ENCODE measurements at regions not wholly inside any gene's neighbourhood (a gene's known extent, or its start where the extent isn't known, plus 50 kb on each side); places are given as distances from the start of the nearest gene placed in this dataset.
"Not testable (repeated sequence)": the region's sequence is repeated elsewhere in the genome, so short reads cannot be mapped to it uniquely, and the experiment has no call there.

DNA sequence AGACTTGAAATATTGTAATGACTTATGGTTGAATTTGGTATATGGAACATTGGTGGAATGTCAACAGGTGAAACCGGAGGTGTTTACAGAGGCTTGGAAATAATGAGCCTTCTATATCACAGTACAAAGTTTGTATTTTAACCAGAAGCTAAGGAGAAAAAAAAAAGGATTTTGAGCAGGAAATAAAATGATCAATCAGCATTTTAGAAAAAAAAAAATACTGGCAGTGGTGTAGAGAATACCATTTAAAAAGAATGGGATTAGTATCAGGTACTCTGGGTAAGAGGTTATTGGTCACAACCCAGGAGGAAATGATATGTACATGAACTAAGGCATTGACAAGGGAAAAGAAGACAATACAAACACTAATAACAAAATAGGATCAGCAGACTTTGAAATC is 587.1 kb upstream of the HTR2C start:
- DNase-seq = no peak

DNA sequence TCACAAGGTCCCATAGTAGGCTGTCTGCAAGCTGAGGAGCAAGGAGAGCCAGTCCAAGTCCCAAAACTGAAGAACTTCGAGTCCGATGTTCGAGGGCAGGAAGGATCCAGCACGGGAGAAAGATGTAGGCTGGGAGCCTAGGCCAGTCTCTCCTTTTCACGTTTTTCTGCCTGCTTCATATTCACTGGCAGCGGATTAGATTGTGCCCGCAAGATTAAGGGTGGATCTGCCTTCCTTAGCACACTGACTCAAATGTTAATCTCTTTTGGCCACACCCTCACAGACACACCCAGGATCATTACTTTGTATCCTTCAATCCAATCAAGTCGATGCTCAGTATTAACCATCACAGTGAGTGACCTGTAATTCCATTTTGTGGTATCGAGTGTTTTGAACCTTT is 592.2 kb upstream of the HTR2C start:
- DNase-seq = not testable (repeated sequence)

DNA sequence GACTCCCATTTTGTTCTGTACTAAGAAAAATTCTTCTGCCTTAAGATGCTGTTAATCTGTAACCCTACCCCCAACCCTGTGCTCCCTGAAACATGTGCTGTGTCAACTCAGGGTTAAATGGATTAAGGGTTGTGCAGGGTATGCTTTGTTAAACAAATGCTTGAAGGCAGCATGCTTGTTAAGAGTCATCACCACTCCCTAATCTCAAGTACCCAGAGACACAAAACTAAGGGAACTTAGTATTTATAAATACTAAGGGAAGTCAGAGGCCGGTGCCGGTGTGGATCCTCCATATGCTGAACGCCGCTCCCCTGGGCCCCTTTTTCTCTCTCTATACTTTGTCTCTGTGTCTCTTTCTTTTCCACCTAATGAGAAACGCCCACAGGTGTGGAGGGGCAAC is 593.2 kb upstream of the HTR2C start:
- DNase-seq = not testable (repeated sequence)

DNA sequence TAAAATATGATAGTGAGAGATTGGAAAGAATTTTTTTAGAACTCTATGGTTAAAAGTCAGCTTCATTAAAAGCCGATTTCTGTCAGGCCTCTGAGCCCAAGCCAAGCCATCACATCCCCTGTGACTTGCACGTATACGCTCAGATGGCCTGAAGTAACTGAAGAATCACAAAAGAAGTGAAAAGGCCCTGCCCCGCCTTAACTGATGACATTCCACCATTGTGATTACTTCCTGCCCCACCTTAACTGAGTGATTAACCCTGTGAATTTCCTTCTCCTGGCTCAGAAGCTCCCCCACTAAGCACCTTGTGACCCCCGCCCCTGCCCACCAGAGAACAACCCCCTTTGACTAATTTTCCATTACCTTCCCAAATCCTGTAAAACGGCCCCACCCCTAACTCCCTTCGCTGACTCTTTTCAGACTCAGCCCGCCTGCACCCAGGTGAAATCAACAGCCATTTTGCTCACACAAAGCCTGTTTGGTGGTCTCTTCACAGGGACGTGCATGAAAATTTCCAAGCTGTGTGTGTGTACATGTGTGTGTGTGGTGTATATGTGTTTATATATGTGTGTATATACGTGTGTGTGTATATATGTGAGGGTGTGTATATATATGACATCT is 595.5 kb upstream of the HTR2C start:
- DNase-seq = not testable (repeated sequence)

DNA sequence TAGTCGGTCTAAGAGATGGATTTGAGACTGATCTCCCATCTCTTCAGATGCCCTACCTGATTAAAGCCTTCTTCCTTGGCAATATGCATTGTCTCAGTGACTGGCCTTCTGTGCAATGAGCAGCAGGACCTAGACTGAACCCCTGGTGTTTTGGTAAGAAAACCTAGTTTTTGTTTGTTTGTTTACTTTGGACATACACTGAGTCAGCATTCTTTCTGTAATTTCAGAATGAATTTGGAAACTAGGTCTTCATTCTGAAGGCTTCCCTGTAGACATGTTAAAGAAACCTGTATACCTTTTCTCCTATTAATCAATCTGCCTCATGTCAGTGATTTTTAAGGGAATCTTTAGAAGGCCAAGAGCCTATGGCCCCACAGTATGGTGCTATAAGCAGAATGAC is 597.5 kb upstream of the HTR2C start:
- no peak for DNase-seq

DNA sequence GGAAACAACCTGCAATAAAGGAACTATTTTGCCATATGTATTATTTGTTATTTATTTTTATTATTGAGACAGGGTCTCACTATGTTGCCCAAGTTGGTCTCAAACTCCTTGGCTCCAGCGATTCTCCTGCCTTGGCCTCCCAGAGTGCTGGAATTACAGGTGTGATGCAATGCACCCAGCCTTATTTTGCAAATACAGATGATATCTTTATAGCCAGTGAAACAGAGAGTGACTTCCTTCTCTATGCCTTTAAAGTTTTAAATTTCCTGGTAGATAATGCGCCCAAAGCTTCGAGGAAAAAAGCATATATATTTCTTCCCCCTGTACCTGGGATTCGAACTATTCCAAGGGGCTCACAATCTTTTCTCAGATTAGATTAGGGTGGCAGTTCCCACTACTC is 601.1 kb upstream of the HTR2C start:
- DNase-seq = no peak

DNA sequence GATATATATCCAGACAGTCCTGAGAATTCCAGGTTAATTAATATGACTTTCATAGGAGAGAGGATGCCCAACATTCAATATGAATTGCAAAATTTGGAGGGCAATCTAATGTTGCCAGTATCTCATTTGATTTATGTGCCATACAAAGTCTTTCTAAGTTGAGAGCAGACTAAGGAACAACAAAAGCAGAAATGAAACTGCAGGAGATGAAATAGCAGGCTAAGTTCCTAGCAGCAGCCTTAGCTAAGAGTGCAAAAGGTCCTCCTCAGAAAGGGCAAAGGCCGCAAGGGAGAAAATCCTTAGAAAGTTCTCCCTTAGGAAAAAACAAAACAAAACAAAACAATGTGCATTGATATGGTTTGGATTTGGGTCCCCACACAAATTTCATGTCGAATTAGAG is 602.9 kb upstream of the HTR2C start:
- no peak for DNase-seq

DNA sequence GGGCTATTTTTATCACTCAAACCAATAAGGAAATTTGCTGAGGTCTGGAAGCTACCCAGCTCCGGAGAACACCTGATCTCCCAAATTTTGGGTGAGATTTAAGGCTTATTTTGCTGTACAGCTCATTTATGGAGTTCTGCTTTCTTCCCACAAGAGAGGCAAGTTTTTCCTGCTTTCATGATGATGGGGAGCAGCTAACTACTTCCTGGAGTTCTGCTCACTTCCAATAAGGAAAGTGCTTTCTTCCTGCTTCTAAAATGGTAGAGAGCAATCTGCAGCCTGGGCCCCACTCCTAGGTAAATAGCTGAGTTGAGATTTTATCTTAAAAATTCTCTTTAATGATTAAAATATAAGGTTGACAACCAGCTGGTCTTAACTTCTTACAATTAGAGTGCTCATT is 606.0 kb upstream of the HTR2C start:
- no peak for DNase-seq

DNA sequence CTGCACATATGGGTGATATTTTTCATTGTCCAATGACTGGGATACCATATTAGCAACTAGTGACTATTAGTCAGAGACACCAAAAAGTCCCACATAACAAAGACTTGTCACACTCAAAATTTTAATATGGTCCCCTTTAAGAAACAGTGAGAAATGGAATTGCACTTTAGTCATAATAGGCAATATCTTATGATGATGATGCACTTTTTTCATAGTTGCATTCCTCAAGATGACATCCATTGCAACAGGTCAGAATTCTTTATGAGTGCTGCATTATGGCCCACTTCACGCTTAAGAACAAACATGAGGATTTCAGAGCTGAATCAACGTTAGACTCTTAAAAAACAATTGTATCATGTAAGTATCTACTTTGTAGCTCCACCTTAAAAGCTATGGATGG is 608.4 kb upstream of the HTR2C start:
- DNase-seq = no peak

DNA sequence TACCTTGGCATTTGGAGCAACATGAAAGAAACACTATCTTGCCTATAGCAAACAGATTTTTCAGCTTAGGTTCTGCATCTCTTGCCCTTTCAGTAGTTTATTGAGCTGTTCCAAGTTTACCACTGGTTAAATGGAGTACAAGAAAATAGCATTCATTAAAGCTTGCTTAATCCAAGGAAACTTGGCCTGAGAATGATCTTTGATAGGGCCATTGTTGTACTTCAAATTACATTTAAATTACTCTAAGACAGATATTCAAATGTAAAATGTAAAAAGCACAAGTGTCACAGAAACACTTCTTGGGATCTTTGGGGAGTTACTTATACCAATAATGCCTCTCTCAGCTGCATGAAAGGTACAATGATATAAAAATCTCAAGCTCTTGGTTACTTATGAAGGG is 609.0 kb upstream of the HTR2C start:
- no peak for DNase-seq

DNA sequence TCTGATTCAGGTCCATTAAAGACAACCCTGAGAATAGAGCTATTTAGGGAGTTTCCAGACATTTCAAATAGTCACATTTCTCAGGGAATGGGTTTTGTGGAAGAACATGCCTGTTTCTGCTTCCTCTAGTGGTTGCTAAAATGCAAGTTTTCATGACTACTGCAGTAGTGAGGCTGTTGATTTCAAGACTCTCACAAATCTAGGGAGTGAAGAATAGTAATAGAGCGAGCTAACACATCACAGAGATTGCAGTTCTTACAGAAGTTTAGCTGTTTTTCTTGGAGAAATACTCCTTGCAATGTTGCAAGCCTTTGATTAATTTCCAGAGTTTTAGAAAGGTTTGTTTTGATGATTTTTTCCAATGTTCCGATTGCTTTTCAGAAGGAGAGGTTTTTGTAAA is 610.2 kb upstream of the HTR2C start:
- DNase-seq = no peak

DNA sequence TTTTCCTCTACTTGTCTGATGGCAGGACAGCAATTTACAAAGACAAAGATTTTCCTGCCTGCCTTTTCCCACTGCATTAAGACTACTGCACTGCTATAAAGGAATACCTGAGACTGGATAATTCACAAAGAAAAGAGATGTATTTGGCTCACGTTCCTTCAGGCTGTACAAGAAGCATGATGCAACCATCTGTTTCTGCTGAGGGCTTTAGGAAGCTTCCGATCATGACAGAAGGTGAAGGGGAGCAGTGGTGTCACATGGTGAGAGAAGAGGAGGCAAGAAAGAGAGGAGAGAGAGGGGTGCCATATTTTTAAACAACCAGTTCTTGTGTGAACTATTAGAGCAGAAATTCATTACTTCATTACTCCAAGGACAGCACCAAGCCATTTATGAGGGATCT is 617.1 kb upstream of the HTR2C start:
- no peak for DNase-seq

DNA sequence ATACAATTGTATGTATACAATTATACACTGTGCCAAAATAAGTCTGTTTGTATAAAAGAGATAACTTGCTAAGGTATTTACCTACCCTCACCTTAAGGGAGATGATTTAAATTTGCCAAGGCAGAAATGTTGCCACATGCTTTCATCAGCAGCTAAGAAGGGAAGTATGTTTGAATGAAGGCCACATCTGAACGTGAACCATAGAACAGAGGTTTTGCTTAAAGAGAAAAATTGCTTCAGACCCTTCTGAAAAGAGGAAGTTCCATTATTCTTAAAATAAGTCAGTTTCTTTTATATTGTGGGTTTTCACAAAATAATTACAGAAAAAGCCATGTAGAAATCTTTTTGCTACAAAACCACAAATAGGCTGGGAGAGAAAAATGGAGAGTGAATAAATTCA is 621.5 kb upstream of the HTR2C start:
- no peak for DNase-seq

DNA sequence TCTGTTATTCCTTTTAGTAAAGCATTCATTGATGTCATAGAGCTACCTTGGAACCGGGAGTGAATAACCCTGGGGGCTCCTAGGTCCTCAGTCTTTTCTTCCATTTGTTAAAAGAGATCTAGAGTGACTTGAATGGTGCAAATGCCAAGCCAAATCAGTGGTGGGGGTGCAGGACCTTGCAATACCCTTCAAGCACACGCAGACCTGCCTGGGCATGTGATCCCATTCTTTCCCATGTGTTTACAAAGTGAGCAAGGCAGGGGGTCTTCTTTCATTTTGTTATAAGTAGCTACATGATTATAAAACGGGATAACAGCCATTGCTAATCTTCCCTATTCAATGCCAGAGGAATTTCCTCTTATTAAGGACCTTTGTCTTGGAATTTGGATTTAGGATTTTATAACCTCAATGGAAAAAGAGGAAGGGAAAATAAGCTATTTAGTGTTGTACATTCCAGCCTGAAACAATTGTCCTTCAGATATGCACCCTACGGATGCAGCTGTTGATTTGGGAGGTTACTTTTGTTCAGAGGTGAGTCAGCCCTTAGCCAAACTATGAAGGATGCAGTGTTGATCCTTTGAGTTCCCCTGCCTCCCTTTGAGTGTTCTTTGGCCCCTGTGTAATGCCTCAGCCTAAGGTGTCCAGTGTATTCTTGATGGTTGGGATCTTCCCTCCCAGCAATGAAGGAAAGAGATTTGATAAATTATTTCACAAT is 623.8 kb upstream of the HTR2C start:
- no peak for DNase-seq

DNA sequence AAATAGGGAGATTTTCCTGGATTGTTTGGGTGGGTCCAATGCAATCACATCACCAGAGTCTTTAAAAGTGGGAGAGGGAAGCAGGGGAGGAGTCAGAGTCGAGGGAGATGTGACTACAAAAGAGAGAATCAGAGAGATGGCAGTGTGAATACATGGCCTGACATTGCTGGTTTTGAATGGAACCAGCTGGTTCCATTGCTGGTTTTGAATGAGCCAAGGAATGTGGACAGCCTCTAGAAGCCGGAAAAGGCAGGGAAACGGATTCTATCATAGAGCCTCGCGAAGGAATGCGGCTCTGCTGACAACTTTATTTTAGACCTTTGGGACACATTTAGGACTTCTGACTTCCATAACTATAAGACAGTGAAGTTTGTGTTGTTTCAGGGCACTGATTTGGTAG is 627.0 kb upstream of the HTR2C start:
- no peak for DNase-seq

DNA sequence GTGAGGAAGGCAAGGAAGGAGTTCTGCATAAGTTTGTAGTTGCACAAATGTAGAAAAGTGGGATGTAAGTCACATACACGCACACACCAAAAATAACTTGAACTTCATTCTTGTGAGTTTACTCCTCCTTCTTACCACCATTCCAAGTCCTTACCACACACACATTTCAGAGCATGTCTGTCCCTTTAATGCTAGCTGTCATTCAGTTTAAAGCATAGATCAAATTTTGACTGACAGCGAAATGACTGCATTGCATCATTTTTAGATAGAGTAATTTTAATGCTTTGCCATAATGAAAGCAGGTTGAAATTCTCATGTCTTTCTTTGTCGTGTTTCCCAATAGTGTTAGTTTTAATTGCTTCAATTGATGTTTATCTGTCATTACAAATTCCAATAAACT is 629.6 kb upstream of the HTR2C start:
- DNase-seq = no peak

DNA sequence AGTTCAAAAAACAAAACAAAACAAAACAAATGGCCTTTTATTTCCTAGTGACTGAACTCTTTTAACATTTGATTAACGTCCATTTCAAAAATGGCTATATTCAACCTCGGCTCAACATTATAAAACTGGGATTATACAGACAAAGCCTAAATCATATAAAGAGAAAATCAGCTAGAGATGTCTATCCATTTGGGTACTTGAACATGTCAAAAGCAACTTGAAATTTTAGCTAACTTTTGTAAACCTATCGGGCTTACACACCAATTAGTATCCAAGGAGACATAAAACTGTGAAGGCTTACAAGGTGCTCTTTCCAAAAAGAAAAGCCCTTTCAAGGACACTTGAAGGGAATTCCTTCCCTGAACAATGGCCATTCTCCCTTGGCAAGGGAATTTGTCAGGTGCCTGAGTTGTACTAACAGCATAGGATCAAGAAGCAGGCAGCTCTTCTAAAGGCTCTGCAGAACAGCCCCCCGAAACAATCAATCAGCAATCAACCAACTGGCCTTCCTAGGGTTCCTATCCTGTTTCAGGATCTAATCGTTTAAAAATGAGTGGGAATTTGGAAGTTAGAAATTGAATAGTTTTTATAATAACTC is 633.7 kb upstream of the HTR2C start:
- DNase-seq = no peak

DNA sequence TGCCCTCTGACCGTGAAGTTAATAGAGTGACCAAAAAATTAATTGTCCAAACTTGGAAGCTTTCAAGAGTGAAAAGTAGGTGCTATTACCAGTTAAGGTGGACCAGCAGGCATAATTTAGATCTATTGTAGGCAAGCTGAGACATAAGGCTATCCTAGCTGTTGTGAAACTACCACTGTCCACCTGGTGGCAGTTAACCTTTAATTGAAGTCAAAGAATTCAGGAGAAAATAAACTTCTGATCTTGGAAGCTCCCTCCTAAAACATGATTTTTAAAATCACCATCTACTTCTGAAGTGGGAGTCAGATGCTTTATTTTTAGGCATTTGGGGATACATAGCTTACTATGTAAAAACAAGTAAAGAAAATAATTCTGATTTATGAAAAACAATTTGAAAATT is 636.3 kb upstream of the HTR2C start:
- no peak for DNase-seq

DNA sequence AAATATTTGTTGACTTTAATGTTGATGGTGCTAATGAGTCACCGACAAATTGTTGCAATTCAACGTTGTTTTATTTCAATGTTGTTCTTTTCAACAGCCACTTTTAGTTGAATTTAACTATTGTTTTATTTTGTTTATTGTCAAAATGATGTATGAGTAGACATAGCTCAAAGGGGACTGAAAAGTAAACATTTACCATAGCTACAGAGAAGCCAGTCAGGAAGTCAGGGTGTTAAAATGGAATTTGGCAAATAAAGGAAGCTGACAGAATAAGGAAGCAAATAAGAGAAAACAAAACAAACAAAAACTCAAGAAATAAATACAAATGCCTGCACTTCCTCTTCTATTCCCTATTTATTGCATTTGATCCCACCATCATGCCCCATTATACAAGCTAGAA is 648.4 kb upstream of the HTR2C start:
- no peak for DNase-seq

DNA sequence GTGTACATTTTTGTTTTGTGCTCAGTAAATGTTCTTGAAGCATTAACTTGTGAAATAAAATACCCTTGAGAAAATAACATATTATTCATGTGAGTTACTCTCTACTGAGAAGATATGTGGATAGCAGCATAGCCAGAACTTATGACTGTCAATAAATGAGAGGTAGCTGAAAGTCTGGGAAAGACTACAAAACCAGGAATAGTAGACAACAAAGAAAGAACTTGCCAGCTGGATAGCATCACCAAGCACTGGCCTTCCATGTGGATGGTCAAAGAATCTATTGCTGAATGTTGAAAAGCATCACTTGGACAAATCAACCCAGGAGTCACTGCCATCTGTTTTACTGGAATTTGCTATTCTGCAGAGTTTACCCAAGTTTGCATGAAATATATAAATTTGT is 650.0 kb upstream of the HTR2C start:
- no peak for DNase-seq

DNA sequence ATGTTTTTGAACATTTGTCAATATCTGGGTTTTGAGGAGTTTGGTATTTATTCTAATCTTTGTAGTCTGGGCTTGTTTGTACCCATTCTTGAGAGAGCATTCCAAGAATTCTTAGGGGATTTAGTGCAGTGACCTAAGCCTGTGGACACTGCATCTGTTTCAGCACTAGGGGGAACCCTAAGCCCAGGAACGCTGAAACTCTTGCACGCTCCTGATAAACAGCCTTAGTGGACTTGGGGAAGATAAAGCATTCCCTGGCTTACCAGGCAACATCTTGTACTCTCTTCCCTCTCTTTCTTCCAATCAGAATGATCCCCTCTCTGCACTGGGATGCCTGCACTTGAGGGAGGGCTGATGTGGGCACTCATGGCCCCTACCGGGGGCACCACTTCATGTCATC is 654.9 kb upstream of the HTR2C start:
- no peak for DNase-seq

DNA sequence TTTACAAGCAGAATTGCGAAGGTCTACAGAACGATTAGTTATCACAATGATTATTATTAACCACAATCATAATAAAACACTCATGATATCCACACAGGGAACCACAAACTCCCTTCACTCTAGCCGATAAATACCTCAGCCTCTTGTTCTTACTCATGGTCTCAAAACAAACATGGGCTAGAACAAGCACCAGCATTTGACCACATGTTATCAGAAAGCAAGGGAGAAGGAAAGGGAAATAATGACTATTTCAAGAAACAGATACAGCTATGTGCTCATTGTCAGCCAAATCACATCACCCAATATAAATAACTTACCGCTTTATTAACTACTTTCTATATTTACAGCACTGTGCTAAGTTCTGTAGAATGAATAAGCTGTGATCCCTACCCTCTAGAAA is 663.2 kb upstream of the HTR2C start:
- DNase-seq = no peak

DNA sequence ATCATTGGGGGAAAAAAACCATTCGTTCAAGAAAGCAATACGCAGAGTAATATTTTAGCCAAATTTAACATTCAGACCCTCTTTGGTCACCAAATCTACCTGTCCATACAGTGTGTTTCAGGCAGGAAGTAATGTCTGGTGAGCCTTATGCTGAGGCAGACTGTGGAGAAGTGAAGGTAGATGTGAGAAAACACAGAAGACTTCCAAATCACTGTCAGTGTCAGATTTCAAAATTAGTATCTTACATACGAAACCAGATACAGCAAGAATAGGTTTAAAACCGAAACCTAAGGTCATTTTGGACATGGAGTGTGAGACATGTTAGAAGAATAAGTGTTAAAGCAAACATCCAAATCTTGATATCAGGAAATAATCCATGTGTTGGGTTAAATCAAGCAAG is 664.5 kb upstream of the HTR2C start:
- no peak for DNase-seq

DNA sequence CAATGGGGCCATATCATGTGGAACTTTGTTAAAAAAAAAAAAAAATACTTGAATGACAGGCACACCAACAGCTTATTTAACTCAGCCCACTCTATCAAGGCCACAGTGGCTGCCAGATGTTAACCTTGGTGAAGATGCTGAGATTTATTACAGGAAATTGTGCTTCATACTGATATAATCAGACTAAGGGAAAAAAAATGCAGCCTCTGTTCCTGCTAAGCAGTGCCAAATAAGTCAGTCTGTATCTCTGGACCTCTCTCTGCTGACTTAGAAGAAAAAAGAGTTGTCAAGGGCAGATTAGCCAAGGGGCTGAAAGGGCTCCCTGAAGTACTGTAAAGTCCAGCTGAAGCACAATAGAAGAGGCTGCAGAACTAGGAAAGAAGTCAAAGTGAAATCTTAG is 677.7 kb upstream of the HTR2C start:
- DNase-seq = no peak

DNA sequence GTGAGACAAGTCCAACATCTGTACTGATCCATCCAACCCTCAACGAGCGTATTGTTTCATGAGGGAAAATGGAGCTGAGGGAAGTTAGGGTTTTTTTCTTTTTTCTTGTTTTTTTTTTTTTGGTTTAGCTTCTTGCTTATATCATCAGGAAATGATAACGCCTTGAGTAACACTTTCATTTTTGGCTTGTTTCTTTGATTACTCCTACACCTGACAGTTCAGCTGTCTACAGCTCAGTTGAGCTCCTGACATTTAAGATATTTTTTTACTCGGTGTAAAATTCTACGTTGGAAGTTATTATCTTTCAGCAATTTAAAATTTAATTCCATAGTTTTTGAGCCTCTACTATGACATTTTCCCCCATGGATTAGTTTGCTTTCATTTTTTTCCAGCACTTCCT is 691.0 kb upstream of the HTR2C start:
- DNase-seq = no peak

Measured in DMS79 treated with DMSO at 0.1 percent for 48 hours (cell line).